Inflammatory macrophage treated with lipopolysaccharide for 4 hours (primary cell): ENCODE measurements at regions not wholly inside any gene's neighbourhood (a gene's known extent, or its start where the extent isn't known, plus 50 kb on each side); places are given as distances from the start of the nearest gene placed in this dataset.

ENCODE experiments used
- DNase-seq: peaks from one replicate; pipeline ENCODE4 v3.0.0-alpha.2; 2020

GRCh38 chr6:142500250-142500786 is 198.5 kb downstream of the ADGRG6 start:
- DNase-seq, result no peak

GRCh38 chr6:142501795-142502194 is 200.0 kb downstream of the ADGRG6 start:
- DNase-seq, result no peak

- no peak for DNase-seq
These were observed 205.3 kb downstream of the ADGRG6 start for GRCh38 chr6:142507065-142507464.

GRCh38 chr6:142510211-142510610 is 208.4 kb downstream of the ADGRG6 start:
- no peak for DNase-seq

GRCh38 chr6:142518126-142518525 is 216.3 kb downstream of the ADGRG6 start:
- no peak for DNase-seq

- no peak for DNase-seq
These were observed 217.0 kb downstream of the ADGRG6 start for GRCh38 chr6:142518761-142519160.

- DNase-seq, result no peak
These were observed 220.0 kb downstream of the ADGRG6 start for GRCh38 chr6:142521791-142522190.

- DNase-seq, result no peak
These were observed 221.9 kb downstream of the ADGRG6 start for GRCh38 chr6:142523515-142524375.

- DNase-seq, result no peak
These were observed 228.8 kb downstream of the ADGRG6 start for GRCh38 chr6:142530566-142530965.

GRCh38 chr6:142531727-142532126 is 229.9 kb downstream of the ADGRG6 start:
- no peak for DNase-seq

GRCh38 chr6:142534076-142534475 is 232.3 kb downstream of the ADGRG6 start:
- DNase-seq, result no peak

GRCh38 chr6:142534484-142534883 is 232.7 kb downstream of the ADGRG6 start:
- no peak for DNase-seq

GRCh38 chr6:142537612-142538478 is 236.0 kb downstream of the ADGRG6 start:
- no peak for DNase-seq

GRCh38 chr6:142542704-142543233 is 241.0 kb downstream of the ADGRG6 start:
- DNase-seq, result no peak

- DNase-seq, result no peak
These were observed 241.8 kb downstream of the ADGRG6 start for GRCh38 chr6:142543606-142544005.

- DNase-seq, result no peak
These were observed 242.5 kb downstream of the ADGRG6 start for GRCh38 chr6:142544199-142544838.

- DNase-seq, result no peak
These were observed 243.3 kb downstream of the ADGRG6 start for GRCh38 chr6:142545147-142545546.

- no peak for DNase-seq
These were observed 246.8 kb downstream of the ADGRG6 start for GRCh38 chr6:142548566-142548965.

- DNase-seq, result no peak
These were observed 248.7 kb downstream of the ADGRG6 start for GRCh38 chr6:142550310-142551063.

- DNase-seq, result no peak
These were observed 249.5 kb downstream of the ADGRG6 start for GRCh38 chr6:142551274-142551811.

GRCh38 chr6:142558786-142559185 is 257.0 kb downstream of the ADGRG6 start:
- DNase-seq, result no peak
